Smooth muscle cell (in vitro differentiated cells): ENCODE measurements at regions not wholly inside any gene's neighbourhood (a gene's known extent, or its start where the extent isn't known, plus 50 kb on each side); places are given as distances from the start of the nearest gene placed in this dataset.

Experiments used
- DNase-seq: peaks from one replicate; lab custom pipeline; 2025; ENCODE audit not compliant: unreplicated experiment; lab: John Stamatoyannopoulos, UW
- H2AFZ ChIP-seq: fragments of 200-600 bp; sonication (generic); 2 replicates; pipeline ENCODE4 v1.6.0; 2016; ENCODE audit warnings: antibody characterized with exemption, low read depth, mild to moderate bottlenecking
- H3F3A ChIP-seq: fragments of 200-600 bp; sonication (generic); 2 replicates; pipeline ENCODE4 v1.6.0; 2017; ENCODE audit warnings: antibody characterized with exemption, low read depth
- H3K27ac ChIP-seq: fragments of 200-600 bp; sonication (generic); 2 replicates; pipeline ENCODE4 v1.5.1; 2016; ENCODE audit warnings: low read depth, mild to moderate bottlenecking
- H3K27me3 ChIP-seq: fragments of 200-600 bp; sonication (generic); 2 replicates; pipeline ENCODE4 v1.6.1; 2016; ENCODE audit warnings: low read depth, mild to moderate bottlenecking
- H3K36me3 ChIP-seq: fragments of 200-600 bp; sonication (generic); 2 replicates; pipeline ENCODE4 v1.5.1; 2016; ENCODE audit warnings: low read depth
- H3K4me1 ChIP-seq: fragments of 200-600 bp; sonication (generic); 2 replicates; pipeline ENCODE4 v1.5.1; 2016; ENCODE audit warnings: low read depth
- H3K4me2 ChIP-seq: fragments of 200-600 bp; sonication (generic); 2 replicates; pipeline ENCODE4 v1.6.0; 2016; ENCODE audit warnings: mild to moderate bottlenecking
- H3K4me3 ChIP-seq: fragments of 200-600 bp; sonication (generic); 2 replicates; pipeline ENCODE4 v1.5.1; 2016; ENCODE audit warnings: mild to moderate bottlenecking
- H3K79me2 ChIP-seq: fragments of 200-600 bp; sonication (generic); 2 replicates; pipeline ENCODE4 v1.6.0; 2016; ENCODE audit warnings: low read depth, mild to moderate bottlenecking
- H3K9ac ChIP-seq: fragments of 200-600 bp; sonication (generic); 2 replicates; pipeline ENCODE4 v1.6.0; 2016; ENCODE audit warnings: low read depth
- H3K9me3 ChIP-seq: fragments of 200-600 bp; sonication (generic); replicated peaks from 2 replicates; pipeline ENCODE4 v1.5.1; 2016; ENCODE audit warnings: low read depth
- H4K20me1 ChIP-seq: fragments of 200-600 bp; sonication (generic); 2 replicates; pipeline ENCODE4 v1.6.0; 2016; ENCODE audit warnings: low read depth
- CTCF ChIP-seq: fragments of 200-600 bp; sonication (generic); IDR thresholded peaks from 2 replicates; pipeline ENCODE4 v1.5.1; 2017; ENCODE audit warnings: borderline replicate concordance, mild to moderate bottlenecking, antibody characterized with exemption; ENCODE audit not compliant: insufficient read depth, poor library complexity, severe bottlenecking
- WGBS: methylation state at CpG from one replicate; pipeline ENCODE4 v1.1.7; 2016; ENCODE audit warnings: low lambda C conversion rate; 5-methylcytosine and 5-hydroxymethylcytosine counted together

GRCh38 chr6:96299525-96299924, 222.1 kb upstream of the UFL1 start:
- Histone ChIP-seq H3K9ac (no peak overlapping the region), H4K20me1 (no peaks in the 10 kb centered on the region), H3F3A (no peaks in the 10 kb centered on the region), H3K4me3 (no peak overlapping the region), H3K9me3 (no peaks in the 10 kb centered on the region), H3K36me3 (no peaks in the 10 kb centered on the region), H2AFZ (no peak overlapping the region), H3K27ac (no peak overlapping the region), H3K79me2 (no peaks in the 10 kb centered on the region), H3K4me2 (no peak overlapping the region), H3K27me3 (no peaks in the 10 kb centered on the region), H3K4me1 (no peaks in the 10 kb centered on the region)
- no peak for TF ChIP-seq CTCF
- 100% methylated on average over 1 of the region's 1 CpG for WGBS
- no peak for DNase-seq

- H3K9me3 ChIP-seq, result no peaks in the 10 kb centered on the region
- H3K36me3 ChIP-seq, result no peaks in the 10 kb centered on the region
- WGBS, result 52% methylated on average over 3 of the region's 3 CpGs
- H3K4me1 ChIP-seq, result no peaks in the 10 kb centered on the region
- no peak overlapping the region for H3K4me2 ChIP-seq
- H3K27me3 ChIP-seq, result no peaks in the 10 kb centered on the region
- no peak for DNase-seq
- H2AFZ ChIP-seq, result no peak overlapping the region
- H3K4me3 ChIP-seq, result no peak overlapping the region
- no peaks in the 10 kb centered on the region for H4K20me1 ChIP-seq
- H3K79me2 ChIP-seq, result no peaks in the 10 kb centered on the region
- H3K27ac ChIP-seq, result no peak overlapping the region
- no peaks in the 10 kb centered on the region for H3F3A ChIP-seq
- no peak for TF ChIP-seq CTCF
- no peak overlapping the region for H3K9ac ChIP-seq
These were observed 220.6 kb upstream of the UFL1 start for GRCh38 chr6:96301023-96301422.

GRCh38 chr6:96301781-96302180, 219.8 kb upstream of the UFL1 start:
- H3K9me3 ChIP-seq, result no peaks in the 10 kb centered on the region
- no peak overlapping the region for H3K4me3 ChIP-seq
- TF ChIP-seq CTCF, result no peak
- no peak overlapping the region for H3K4me2 ChIP-seq
- H3F3A ChIP-seq, result no peaks in the 10 kb centered on the region
- H3K9ac ChIP-seq, result no peak overlapping the region
- H3K4me1 ChIP-seq, result no peaks in the 10 kb centered on the region
- H4K20me1 ChIP-seq, result no peaks in the 10 kb centered on the region
- DNase-seq, result no peak
- H3K36me3 ChIP-seq, result no peaks in the 10 kb centered on the region
- 78% methylated on average over 2 of the region's 2 CpGs for whole genome bisulfite sequencing
- H3K79me2 ChIP-seq, result no peaks in the 10 kb centered on the region
- H3K27ac ChIP-seq, result no peak overlapping the region
- no peak overlapping the region for H2AFZ ChIP-seq
- no peaks in the 10 kb centered on the region for H3K27me3 ChIP-seq

GRCh38 chr6:96302991-96303390, 218.6 kb upstream of the UFL1 start:
- Histone ChIP-seq H4K20me1 (no peaks in the 10 kb centered on the region), H3K4me1 (no peaks in the 10 kb centered on the region)

More at GRCh38 chr6:96302991-96303390, 218.6 kb upstream of the UFL1 start:
- no peak overlapping the region for H3K4me2 ChIP-seq
- H3K27ac ChIP-seq, result no peak overlapping the region
- no peaks in the 10 kb centered on the region for H3K79me2 ChIP-seq
- H3K9me3 ChIP-seq, result no peaks in the 10 kb centered on the region
- DNase-seq, result no peak
- H3K4me3 ChIP-seq, result no peak overlapping the region
- no peak for TF ChIP-seq CTCF
- H3K9ac ChIP-seq, result no peak overlapping the region
- no peak overlapping the region for H2AFZ ChIP-seq
- H3F3A ChIP-seq, result no peaks in the 10 kb centered on the region
- no peaks in the 10 kb centered on the region for H3K36me3 ChIP-seq
- no peaks in the 10 kb centered on the region for H3K27me3 ChIP-seq
- 86% methylated on average over 3 of the region's 3 CpGs for WGBS
